ENCODE measurements at regions not wholly inside any gene's neighbourhood (a gene's known extent, or its start where the extent isn't known, plus 50 kb on each side); places are given as distances from the start of the nearest gene placed in this dataset.

GRCh38 chr5:123249446-123249845 is 160.4 kb downstream of the PRDM6 start:
- H3K27me3 ChIP-seq, result no peaks in the 10 kb centered on the region
- no peaks in the 10 kb centered on the region for H3K4me1 ChIP-seq
- intact Hi-C loops (cut with DNase I; ENCODE audit: low total_unique reads), result no loop called here
- TF ChIP-seq CTCF (IDR thresholded peaks at IDR 0.05) (no peak), POLR2A (IDR thresholded peaks at IDR 0.05) (no peak)
- H3K4me3 ChIP-seq, result no peak overlapping the region
- H3K9me3 ChIP-seq, result no peaks in the 10 kb centered on the region
- DNase-seq, result no peak
- no peak overlapping the region for H3K27ac ChIP-seq
- no peaks in the 10 kb centered on the region for H3K36me3 ChIP-seq

- TF ChIP-seq CTCF (IDR thresholded peaks at IDR 0.05) (no peak), POLR2A (IDR thresholded peaks at IDR 0.05) (no peak)
- H3K36me3 ChIP-seq, result no peaks in the 10 kb centered on the region
- DNase-seq, result no peak
- H3K9me3 ChIP-seq, result no peaks in the 10 kb centered on the region
- H3K27ac ChIP-seq, result no peak overlapping the region
- H3K4me3 ChIP-seq, result no peak overlapping the region
- intact Hi-C loops (cut with DNase I; ENCODE audit: low total_unique reads), result no loop called here
- H3K27me3 ChIP-seq, result no peaks in the 10 kb centered on the region
- H3K4me1 ChIP-seq, result no peaks in the 10 kb centered on the region
Measured at GRCh38 chr5:123245689-123246088, 156.6 kb downstream of the PRDM6 start.

- H3K4me3 ChIP-seq, result no peak overlapping the region
- no peaks in the 10 kb centered on the region for H3K27me3 ChIP-seq
- H3K36me3 ChIP-seq, result no peaks in the 10 kb centered on the region
- no peaks in the 10 kb centered on the region for H3K9me3 ChIP-seq
- intact Hi-C loops (cut with DNase I; ENCODE audit: low total_unique reads), result no loop called here
- no peak for DNase-seq
- H3K27ac ChIP-seq, result no peak overlapping the region
- no peaks in the 10 kb centered on the region for H3K4me1 ChIP-seq
- TF ChIP-seq CTCF (IDR thresholded peaks at IDR 0.05) (no peak), POLR2A (IDR thresholded peaks at IDR 0.05) (no peak)
Measured at GRCh38 chr5:123244458-123244857, 155.4 kb downstream of the PRDM6 start.
